BJ (cell line): ENCODE measurements at regions not wholly inside any gene's neighbourhood (a gene's known extent, or its start where the extent isn't known, plus 50 kb on each side); places are given as distances from the start of the nearest gene placed in this dataset.

ENCODE experiments used
- CTCF ChIA-PET: fragments of 350-600 bp; formaldehyde crosslinking; extraction: SDS; loops from one replicate; lab custom pipeline; 2021; ENCODE audit warnings: antibody characterized with exemption, inconsistent platforms; lab: Yijun Ruan, JAX
- POLR2A ChIA-PET: fragments of 300-600 bp; sonication (Branson Sonifier 250); formaldehyde crosslinking; extraction: SDS; loops from one replicate; lab custom pipeline; 2021; ENCODE audit warnings: antibody characterized with exemption; lab: Charles Lee
- DNase-seq: peaks from one replicate; pipeline ENCODE4 v3.0.0-alpha.2; 2011; ENCODE audit warnings: low read depth
- H3K27me3 ChIP-seq: 2 replicates; pipeline ENCODE4 v1.6.0; 2011; ENCODE audit warnings: low read length; ENCODE audit not compliant: control insufficient read depth, insufficient read depth
- H3K36me3 ChIP-seq: 2 replicates; pipeline ENCODE4 v1.5.1; 2011; ENCODE audit warnings: low read length; ENCODE audit not compliant: control insufficient read depth, insufficient read depth
- H3K4me3 ChIP-seq: 2 replicates; pipeline ENCODE4 v1.5.1; 2011; ENCODE audit warnings: low read depth, mild to moderate bottlenecking, control low read depth, low read length
- CTCF ChIP-seq: IDR thresholded peaks from 2 replicates; pipeline ENCODE4 v1.5.1; 2011; ENCODE audit warnings: low read depth, mild to moderate bottlenecking, control low read depth, inconsistent platforms, low read length, moderate library complexity; ENCODE audit not compliant: insufficient read depth

- POLR2A ChIA-PET: no interaction called here
- CTCF ChIA-PET: interaction anchor here (1.6 kb wide), 1 partner anchor 12 kb away, joined by 6 read pairs; no protein-coding TSS in a partner anchor
- TF ChIP-seq CTCF: no peak
Measured at GRCh38 chr6:43942616-43943015, 172.6 kb downstream of the VEGFA start.

GRCh38 chr6:43942011-43942442 lies 172.0 kb downstream of the VEGFA start:
- ChIA-PET CTCF (interaction anchor here (0.6 to 2.5 kb wide), 4 partner anchors 11 to 168 kb away, joined by 3 to 6 read pairs (median 5); no protein-coding TSS in a partner anchor), POLR2A (no interaction called here)
- no peak for TF ChIP-seq CTCF
- Histone ChIP-seq H3K4me3 (no peak overlapping the region), H3K36me3 (no peaks in the 10 kb centered on the region), H3K27me3 (no peaks in the 10 kb centered on the region; the same call in 1 of the 2 replicates)
- DNase-seq: no peak

More at GRCh38 chr6:43942616-43943015, 172.6 kb downstream of the VEGFA start:
- Histone ChIP-seq H3K36me3 (no peaks in the 10 kb centered on the region), H3K4me3 (no peak overlapping the region), H3K27me3 (no peaks in the 10 kb centered on the region; the same call in 1 of the 2 replicates)
- DNase-seq: no peak

- TF ChIP-seq CTCF: no peak
- Histone ChIP-seq H3K27me3 (no peaks in the 10 kb centered on the region; the same call in 1 of the 2 replicates), H3K4me3 (no peak overlapping the region), H3K36me3 (no peaks in the 10 kb centered on the region)
- CTCF ChIA-PET: interaction anchor here (1.7 to 2.9 kb wide), 4 partner anchors 8 to 167 kb away, joined by 5 to 12 read pairs (median 8); no protein-coding TSS in a partner anchor
- DNase-seq: no peak
- POLR2A ChIA-PET: no interaction called here
Measured at GRCh38 chr6:43941174-43941573, 171.2 kb downstream of the VEGFA start.

- POLR2A ChIA-PET: no interaction called here
- TF ChIP-seq CTCF: no peak
- CTCF ChIA-PET: interaction anchor here (1.2 to 2.9 kb wide), 5 partner anchors 9 to 166 kb away, joined by 3 to 12 read pairs (median 5); no protein-coding TSS in a partner anchor
- no peaks in the 10 kb centered on the region for H3K36me3 ChIP-seq
- no peak overlapping the region for H3K4me3 ChIP-seq
- DNase-seq: no peak
- no peaks in the 10 kb centered on the region; the same call in 1 of the 2 replicates for H3K27me3 ChIP-seq
Measured at GRCh38 chr6:43940393-43941087, 170.5 kb downstream of the VEGFA start.

GRCh38 chr6:43940071-43940392 lies 170.0 kb downstream of the VEGFA start:
- CTCF ChIA-PET: interaction anchor here (1.2 to 2.9 kb wide), 5 partner anchors 9 to 166 kb away, joined by 3 to 12 read pairs (median 5); no protein-coding TSS in a partner anchor
- no peak overlapping the region for H3K4me3 ChIP-seq
- H3K27me3 ChIP-seq: no peaks in the 10 kb centered on the region; the same call in 1 of the 2 replicates
- no peak for DNase-seq
- no peaks in the 10 kb centered on the region for H3K36me3 ChIP-seq
- no peak for TF ChIP-seq CTCF
- POLR2A ChIA-PET: no interaction called here
